Chondrocyte (in vitro differentiated cells): ENCODE measurements at regions not wholly inside any gene's neighbourhood (a gene's known extent, or its start where the extent isn't known, plus 50 kb on each side); places are given as distances from the start of the nearest gene placed in this dataset.

Experiments used
- DNase-seq: peaks from one replicate; pipeline ENCODE4 v3.0.0; 2021; ENCODE audit warnings: mixed read lengths, low spot score
- H3K27ac Mint-ChIP-seq: one replicate; pipeline ENCODE4 v1.8.0; 2021; ENCODE audit warnings: mild to moderate bottlenecking, moderate library complexity, mixed read lengths; ENCODE audit not compliant: unreplicated experiment
- H3K27me3 Mint-ChIP-seq: 2 replicates; pipeline ENCODE4 v1.8.0; 2021; ENCODE audit warnings: low read depth, mixed read lengths
- H3K36me3 Mint-ChIP-seq: 2 replicates; pipeline ENCODE4 v1.8.0; 2021; ENCODE audit warnings: low read depth, mixed read lengths
- H3K4me1 Mint-ChIP-seq: 2 replicates; pipeline ENCODE4 v1.8.0; 2021; ENCODE audit warnings: low read depth, mild to moderate bottlenecking, mixed read lengths
- H3K4me3 Mint-ChIP-seq: one replicate; pipeline ENCODE4 v1.8.0; 2021; ENCODE audit warnings: mild to moderate bottlenecking, moderate library complexity, mixed read lengths; ENCODE audit not compliant: unreplicated experiment
- H3K9me3 Mint-ChIP-seq: 2 replicates; pipeline ENCODE4 v1.8.0; 2021; ENCODE audit warnings: low read depth, mixed read lengths
- TF ChIP-seq, protein P1 (sequence below): fragments of 200-600 bp; sonication (generic); IDR thresholded peaks from 2 replicates; pipeline ENCODE4 v1.5.0; 2021; ENCODE audit warnings: antibody characterized with exemption, mild to moderate bottlenecking, moderate library complexity

DNA sequence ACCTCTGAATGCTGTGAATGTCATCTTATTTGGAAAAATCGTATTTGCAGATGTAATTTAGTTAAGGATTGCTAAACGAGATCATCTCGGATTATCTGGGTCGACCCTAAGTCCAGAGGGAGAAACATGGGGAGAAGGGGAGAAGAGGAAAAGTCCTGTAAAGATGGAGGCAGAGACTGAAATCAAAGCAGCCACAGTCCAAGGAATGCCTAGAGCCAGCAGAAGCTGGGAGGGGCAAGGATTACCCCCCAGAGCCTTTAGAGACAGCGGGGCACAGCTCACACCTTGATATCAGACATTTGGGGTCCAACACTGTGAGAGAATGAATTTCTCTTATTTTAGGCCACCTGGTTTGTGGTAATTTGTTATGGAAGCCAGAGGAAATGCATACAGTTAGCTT lies 104.9 kb upstream of the YPEL5 start:
- H3K4me3 Mint-ChIP-seq: no peak overlapping the region
- no peaks in the 10 kb centered on the region for H3K36me3 Mint-ChIP-seq
- H3K27ac Mint-ChIP-seq: no peak overlapping the region
- peaks cover 22% of the 10 kb centered on the region for H3K27me3 Mint-ChIP-seq
- no peaks in the 10 kb centered on the region for H3K9me3 Mint-ChIP-seq
- no peak for DNase-seq
- no peaks in the 10 kb centered on the region for H3K4me1 Mint-ChIP-seq
- TF ChIP-seq, protein P1, sequence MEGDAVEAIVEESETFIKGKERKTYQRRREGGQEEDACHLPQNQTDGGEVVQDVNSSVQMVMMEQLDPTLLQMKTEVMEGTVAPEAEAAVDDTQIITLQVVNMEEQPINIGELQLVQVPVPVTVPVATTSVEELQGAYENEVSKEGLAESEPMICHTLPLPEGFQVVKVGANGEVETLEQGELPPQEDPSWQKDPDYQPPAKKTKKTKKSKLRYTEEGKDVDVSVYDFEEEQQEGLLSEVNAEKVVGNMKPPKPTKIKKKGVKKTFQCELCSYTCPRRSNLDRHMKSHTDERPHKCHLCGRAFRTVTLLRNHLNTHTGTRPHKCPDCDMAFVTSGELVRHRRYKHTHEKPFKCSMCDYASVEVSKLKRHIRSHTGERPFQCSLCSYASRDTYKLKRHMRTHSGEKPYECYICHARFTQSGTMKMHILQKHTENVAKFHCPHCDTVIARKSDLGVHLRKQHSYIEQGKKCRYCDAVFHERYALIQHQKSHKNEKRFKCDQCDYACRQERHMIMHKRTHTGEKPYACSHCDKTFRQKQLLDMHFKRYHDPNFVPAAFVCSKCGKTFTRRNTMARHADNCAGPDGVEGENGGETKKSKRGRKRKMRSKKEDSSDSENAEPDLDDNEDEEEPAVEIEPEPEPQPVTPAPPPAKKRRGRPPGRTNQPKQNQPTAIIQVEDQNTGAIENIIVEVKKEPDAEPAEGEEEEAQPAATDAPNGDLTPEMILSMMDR: no peak

DNA sequence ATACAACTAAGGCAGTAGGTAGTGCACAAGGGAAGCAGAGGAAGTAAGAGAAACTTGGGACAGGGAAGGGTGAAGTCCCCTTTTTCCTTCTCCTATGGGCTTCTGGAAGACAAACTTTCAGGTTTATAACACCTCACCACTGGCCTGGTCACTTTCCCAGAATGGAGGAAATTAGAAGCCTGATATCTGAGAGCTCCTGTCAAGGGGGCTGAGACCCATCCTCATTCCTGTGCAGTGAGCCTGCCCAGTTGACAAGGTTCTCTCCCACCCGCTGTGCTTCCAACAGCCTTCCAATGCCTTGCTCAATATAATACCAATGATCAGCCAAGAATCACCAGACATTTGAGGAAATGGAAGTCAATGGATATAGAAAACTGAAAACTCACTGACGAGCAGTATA lies 100.4 kb upstream of the YPEL5 start:
- no peaks in the 10 kb centered on the region for H3K9me3 Mint-ChIP-seq
- H3K27me3 Mint-ChIP-seq: peaks cover 27% of the 10 kb centered on the region
- peaks cover 8% of the 10 kb centered on the region for H3K4me1 Mint-ChIP-seq
- H3K27ac Mint-ChIP-seq: no peak overlapping the region
- no peak for DNase-seq
- TF ChIP-seq, protein P1: no peak
- no peaks in the 10 kb centered on the region for H3K36me3 Mint-ChIP-seq
- H3K4me3 Mint-ChIP-seq: no peak overlapping the region

DNA sequence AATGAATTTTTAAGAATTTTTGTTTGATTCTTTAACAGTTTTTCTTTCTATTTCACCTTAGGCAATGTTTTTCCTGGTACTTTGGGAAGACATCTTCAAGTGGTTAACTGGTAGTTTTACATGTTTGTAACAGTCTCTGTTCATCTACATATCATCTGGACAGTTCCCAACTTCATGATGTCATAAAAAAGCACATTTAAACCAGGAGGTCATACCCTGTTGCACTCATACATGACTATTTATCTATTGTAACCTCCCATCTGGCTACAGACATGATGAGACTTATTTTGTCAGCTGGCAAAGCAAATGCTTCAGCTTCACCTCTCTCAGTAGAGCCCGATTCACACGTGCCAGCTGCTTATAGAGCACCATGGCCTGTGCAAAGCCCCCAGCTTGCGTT lies 99.8 kb upstream of the YPEL5 start:
- DNase-seq: no peak
- Mint-ChIP-seq H3K4me1 (peaks cover 8% of the 10 kb centered on the region), H3K27me3 (peaks cover 28% of the 10 kb centered on the region), H3K27ac (no peak overlapping the region), H3K4me3 (no peak overlapping the region), H3K36me3 (no peaks in the 10 kb centered on the region), H3K9me3 (no peaks in the 10 kb centered on the region)
- TF ChIP-seq, protein P1: no peak

DNA sequence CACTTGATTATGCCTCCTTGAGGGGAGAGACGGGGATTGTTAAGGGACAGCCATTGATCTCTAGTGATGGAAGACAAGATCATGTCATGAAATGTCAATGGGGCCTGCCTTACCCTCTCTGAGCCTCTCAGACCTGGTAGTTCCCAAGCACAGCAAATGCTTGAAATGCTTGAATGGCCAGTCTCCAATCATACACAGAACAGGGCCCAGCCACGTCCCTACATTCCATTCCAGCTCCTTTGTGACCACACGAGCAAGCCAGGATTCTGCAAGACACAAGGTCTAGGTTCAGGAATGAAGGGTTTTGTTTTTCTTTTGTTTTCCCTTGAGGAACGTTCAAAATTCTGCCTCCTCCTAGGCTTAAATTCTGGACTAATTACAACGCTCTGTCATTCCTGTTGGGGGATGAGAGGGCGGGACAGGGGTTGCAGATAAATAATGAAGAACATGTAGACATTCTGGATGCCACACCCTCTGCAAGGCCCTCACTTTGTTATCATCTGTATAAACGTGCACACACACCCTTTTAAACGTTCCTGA lies 98.1 kb upstream of the YPEL5 start:
- H3K27ac Mint-ChIP-seq: no peak overlapping the region
- no peaks in the 10 kb centered on the region for H3K9me3 Mint-ChIP-seq
- H3K36me3 Mint-ChIP-seq: no peaks in the 10 kb centered on the region
- H3K4me1 Mint-ChIP-seq: peaks cover 8% of the 10 kb centered on the region
- no peak for DNase-seq
- H3K27me3 Mint-ChIP-seq: peaks cover 30% of the 10 kb centered on the region
- no peak overlapping the region for H3K4me3 Mint-ChIP-seq
- TF ChIP-seq, protein P1: no peak

DNA sequence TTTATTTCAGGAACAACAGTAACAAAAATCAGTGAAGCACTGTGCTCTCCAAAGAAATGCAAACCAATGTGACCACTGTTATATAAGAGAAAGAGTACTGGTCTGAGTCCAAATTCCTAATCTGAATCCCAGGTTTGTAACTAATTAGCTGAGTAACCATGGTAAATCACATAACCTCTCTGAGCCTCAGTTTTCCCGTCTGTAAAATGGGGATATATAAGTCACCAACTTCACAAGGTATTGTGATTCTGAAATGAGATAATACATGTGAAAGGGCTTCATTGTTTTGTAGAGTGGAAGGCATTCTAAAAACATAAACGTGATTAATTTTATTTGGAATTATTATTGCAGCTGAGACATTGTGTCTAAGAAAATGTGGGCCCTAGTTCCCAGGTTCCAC lies 91.3 kb upstream of the YPEL5 start:
- no peak for DNase-seq
- Mint-ChIP-seq H3K27me3 (peaks cover 39% of the 10 kb centered on the region), H3K4me3 (no peak overlapping the region), H3K9me3 (no peaks in the 10 kb centered on the region), H3K4me1 (no peaks in the 10 kb centered on the region), H3K36me3 (no peaks in the 10 kb centered on the region), H3K27ac (no peak overlapping the region)
- TF ChIP-seq, protein P1: no peak
